22Rv1 (cell line): ENCODE measurements at regions not wholly inside any gene's neighbourhood (a gene's known extent, or its start where the extent isn't known, plus 50 kb on each side); places are given as distances from the start of the nearest gene placed in this dataset.

Experiments
- CTCF ChIP-seq: fragments of 450-650 bp; IDR thresholded peaks from 2 replicates; pipeline ENCODE4 v1.5.1; 2017; ENCODE audit warnings: mild to moderate bottlenecking
- ZFX ChIP-seq: fragments of 450-650 bp; IDR thresholded peaks from 2 replicates; pipeline ENCODE4 v1.6.1; 2017; ENCODE audit warnings: antibody characterized with exemption, borderline replicate concordance

- no peak for TF ChIP-seq CTCF
- TF ChIP-seq ZFX, result no peak
Observed at GRCh38 chr12:19616781-19617180, 177.5 kb downstream of the AEBP2 start.
